Suprapubic skin (tissue), 3 donors: ENCODE measurements at regions not wholly inside any gene's neighbourhood (a gene's known extent, or its start where the extent isn't known, plus 50 kb on each side); places are given as distances from the start of the nearest gene placed in this dataset.

Experiments used
- CTCF ChIP-seq, 2 donors: fragments of 200-600 bp in 1 of 2; fragments of 450-650 bp in 1 of 2; sonication (generic) in 1 of 2; IDR thresholded peaks; one replicate each; pipeline ENCODE4 v1.5.1; 2016 to 2019; ENCODE audit warnings: antibody characterized with exemption in 2 of 2, mild to moderate bottlenecking in 1 of 2, moderate library complexity in 1 of 2
- EP300 ChIP-seq: sonication (generic); formaldehyde crosslinking; IDR thresholded peaks from one replicate; pipeline ENCODE4 v1.6.1; 2017; ENCODE audit warnings: antibody characterized with exemption
- POLR2A ChIP-seq, 2 donors: fragments of 450-650 bp; IDR thresholded peaks; one replicate each; pipeline ENCODE4 v1.6.1; 2017; ENCODE audit warnings: antibody characterized with exemption in 2 of 2, mild to moderate bottlenecking in 2 of 2, moderate library complexity in 2 of 2

GRCh38 chr9:73595036-73595545 lies 443.4 kb downstream of the ANXA1 start:
- TF ChIP-seq CTCF (IDR thresholded peaks at IDR 0.05) (no peak), POLR2A (IDR thresholded peaks at IDR 0.05) (no peak), EP300 (no peak)
